Natural killer cell (primary cell): ENCODE measurements at regions not wholly inside any gene's neighbourhood (a gene's known extent, or its start where the extent isn't known, plus 50 kb on each side); places are given as distances from the start of the nearest gene placed in this dataset.

Source experiments
- ATAC-seq, 3 donors: fragments of 150-1000 bp in 2 of 3; fragments of 200-7000 bp in 1 of 3; cut with Tn5 transposase; 1 replicate in 1 of 3; 2 replicates in 2 of 3; pipeline ENCODE4 v1.10.0; 2021; ENCODE audit warnings: mild to moderate bottlenecking in 2 of 3, moderate library complexity in 2 of 3
- DNase-seq, 2 donors: peaks; one replicate each; pipeline versions ENCODE4 v3.0.0 to v3.0.0-alpha.2; 2013 to 2021; ENCODE audit warnings: mixed read lengths in 1 of 2
- H3K27ac ChIP-seq: one replicate; pipeline ENCODE4 v1.5.1; 2013; ENCODE audit warnings: mild to moderate bottlenecking, low read length
- H3K27me3 ChIP-seq: one replicate; pipeline ENCODE4 v1.6.1; 2013; ENCODE audit warnings: low read length; ENCODE audit not compliant: control insufficient read depth, insufficient read depth
- H3K36me3 ChIP-seq: one replicate; pipeline ENCODE4 v1.6.1; 2013; ENCODE audit warnings: low read length; ENCODE audit not compliant: control insufficient read depth, insufficient read depth
- H3K4me1 ChIP-seq: one replicate; pipeline ENCODE4 v1.6.1; 2013; ENCODE audit warnings: low read length; ENCODE audit not compliant: control insufficient read depth, insufficient read depth
- H3K4me3 ChIP-seq: one replicate; pipeline ENCODE4 v1.5.1; 2013; ENCODE audit warnings: low read length
- H3K9me3 ChIP-seq: one replicate; pipeline ENCODE4 v1.6.1; 2013; ENCODE audit warnings: low read length; ENCODE audit not compliant: control insufficient read depth, insufficient read depth
- H3K27ac Mint-ChIP-seq, 2 donors: one replicate each; pipeline ENCODE4 v1.8.0; 2022; ENCODE audit warnings: mild to moderate bottlenecking in 2 of 2, mixed read lengths in 2 of 2, moderate library complexity in 1 of 2
- H3K27me3 Mint-ChIP-seq, 2 donors: one replicate each; pipeline ENCODE4 v1.8.0; 2022; ENCODE audit warnings: low read depth in 2 of 2, mixed read lengths in 2 of 2
- H3K36me3 Mint-ChIP-seq: one replicate; pipeline ENCODE4 v1.8.0; 2022; ENCODE audit warnings: mixed read lengths
- H3K4me1 Mint-ChIP-seq, 2 donors: one replicate each; pipeline ENCODE4 v1.8.0; 2022; ENCODE audit warnings: mixed read lengths in 2 of 2
- H3K4me3 Mint-ChIP-seq: one replicate; pipeline ENCODE4 v1.8.0; 2022; ENCODE audit warnings: mild to moderate bottlenecking, moderate library complexity, mixed read lengths
- H3K9me3 Mint-ChIP-seq, 2 donors: one replicate each; pipeline ENCODE4 v1.8.0; 2022; ENCODE audit warnings: mixed read lengths in 2 of 2
- WGBS: methylation state at CpG from one replicate; pipeline ENCODE4 v1.1.7; 2013; ENCODE audit warnings: missing lambda C conversion rate; ENCODE audit not compliant: insufficient coverage; 5-methylcytosine and 5-hydroxymethylcytosine counted together
- intact Hi-C: fragments of 100-400 bp; cut with micrococcal nuclease; formaldehyde crosslinking; loops from one replicate; pipeline ENCODE4 v1.14.2; 2022
- TF ChIP-seq, protein P1 (sequence below): fragments of 200-600 bp; IDR thresholded peaks from one replicate; pipeline ENCODE4 v1.8.0; 2022; ENCODE audit warnings: antibody characterized with exemption

- ATAC-seq (no peak), DNase-seq (no peak)
- Mint-ChIP-seq H3K27ac (no peak overlapping the region), H3K9me3 (no peaks in the 10 kb centered on the region), H3K4me1 (no peaks in the 10 kb centered on the region), H3K27me3 (peaks cover 0 to 2% of the 10 kb centered on the region in 2 donors), H3K4me3 (no peak overlapping the region), H3K36me3 (no peaks in the 10 kb centered on the region)
- no peaks in the 10 kb centered on the region for H3K9me3 ChIP-seq
- H3K4me1 ChIP-seq: no peaks in the 10 kb centered on the region
- 86% methylated on average over 15 of the region's 15 CpGs for WGBS
- TF ChIP-seq, protein P1, sequence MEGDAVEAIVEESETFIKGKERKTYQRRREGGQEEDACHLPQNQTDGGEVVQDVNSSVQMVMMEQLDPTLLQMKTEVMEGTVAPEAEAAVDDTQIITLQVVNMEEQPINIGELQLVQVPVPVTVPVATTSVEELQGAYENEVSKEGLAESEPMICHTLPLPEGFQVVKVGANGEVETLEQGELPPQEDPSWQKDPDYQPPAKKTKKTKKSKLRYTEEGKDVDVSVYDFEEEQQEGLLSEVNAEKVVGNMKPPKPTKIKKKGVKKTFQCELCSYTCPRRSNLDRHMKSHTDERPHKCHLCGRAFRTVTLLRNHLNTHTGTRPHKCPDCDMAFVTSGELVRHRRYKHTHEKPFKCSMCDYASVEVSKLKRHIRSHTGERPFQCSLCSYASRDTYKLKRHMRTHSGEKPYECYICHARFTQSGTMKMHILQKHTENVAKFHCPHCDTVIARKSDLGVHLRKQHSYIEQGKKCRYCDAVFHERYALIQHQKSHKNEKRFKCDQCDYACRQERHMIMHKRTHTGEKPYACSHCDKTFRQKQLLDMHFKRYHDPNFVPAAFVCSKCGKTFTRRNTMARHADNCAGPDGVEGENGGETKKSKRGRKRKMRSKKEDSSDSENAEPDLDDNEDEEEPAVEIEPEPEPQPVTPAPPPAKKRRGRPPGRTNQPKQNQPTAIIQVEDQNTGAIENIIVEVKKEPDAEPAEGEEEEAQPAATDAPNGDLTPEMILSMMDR: no peak
- intact Hi-C loops: no loop called here
- no peak overlapping the region for H3K27ac ChIP-seq
- H3K36me3 ChIP-seq: no peaks in the 10 kb centered on the region
- H3K4me3 ChIP-seq: no peak overlapping the region
- no peaks in the 10 kb centered on the region for H3K27me3 ChIP-seq
Measured at GRCh38 chr19:29013988-29014387, 199.0 kb downstream of the UQCRFS1 start.

GRCh38 chr19:29013325-29013724, 199.6 kb downstream of the UQCRFS1 start:
- Histone ChIP-seq H3K36me3 (no peaks in the 10 kb centered on the region), H3K4me3 (no peak overlapping the region), H3K27me3 (no peaks in the 10 kb centered on the region), H3K4me1 (no peaks in the 10 kb centered on the region), H3K27ac (no peak overlapping the region), H3K9me3 (no peaks in the 10 kb centered on the region)
- ATAC-seq (no peak), DNase-seq (no peak)
- TF ChIP-seq, protein P1: no peak
- intact Hi-C loops: no loop called here
- no peaks in the 10 kb centered on the region for H3K4me1 Mint-ChIP-seq
- H3K9me3 Mint-ChIP-seq: no peaks in the 10 kb centered on the region
- WGBS: 65% methylated on average over 9 of the region's 10 CpGs
- H3K27me3 Mint-ChIP-seq: peaks cover 0 to 6% of the 10 kb centered on the region in 2 donors
- H3K4me3 Mint-ChIP-seq: no peak overlapping the region
- no peak overlapping the region for H3K27ac Mint-ChIP-seq
- no peaks in the 10 kb centered on the region for H3K36me3 Mint-ChIP-seq

- H3K27ac Mint-ChIP-seq: no peak overlapping the region
- peaks cover 0 to 6% of the 10 kb centered on the region in 2 donors for H3K27me3 Mint-ChIP-seq
- H3K36me3 Mint-ChIP-seq: no peaks in the 10 kb centered on the region
- no peaks in the 10 kb centered on the region for H3K36me3 ChIP-seq
- WGBS: 82% methylated on average over 9 of the region's 9 CpGs
- H3K9me3 ChIP-seq: no peaks in the 10 kb centered on the region
- H3K4me3 Mint-ChIP-seq: no peak overlapping the region
- intact Hi-C loops: no loop called here
- ATAC-seq: no peak
- no peaks in the 10 kb centered on the region for H3K9me3 Mint-ChIP-seq
- no peak overlapping the region for H3K4me3 ChIP-seq
- no peaks in the 10 kb centered on the region for H3K27me3 ChIP-seq
- no peaks in the 10 kb centered on the region for H3K4me1 Mint-ChIP-seq
- no peak for DNase-seq
- H3K27ac ChIP-seq: no peak overlapping the region
- H3K4me1 ChIP-seq: no peaks in the 10 kb centered on the region
- TF ChIP-seq, protein P1: no peak
Measured at GRCh38 chr19:29012457-29012856, 200.5 kb downstream of the UQCRFS1 start.

DNA sequence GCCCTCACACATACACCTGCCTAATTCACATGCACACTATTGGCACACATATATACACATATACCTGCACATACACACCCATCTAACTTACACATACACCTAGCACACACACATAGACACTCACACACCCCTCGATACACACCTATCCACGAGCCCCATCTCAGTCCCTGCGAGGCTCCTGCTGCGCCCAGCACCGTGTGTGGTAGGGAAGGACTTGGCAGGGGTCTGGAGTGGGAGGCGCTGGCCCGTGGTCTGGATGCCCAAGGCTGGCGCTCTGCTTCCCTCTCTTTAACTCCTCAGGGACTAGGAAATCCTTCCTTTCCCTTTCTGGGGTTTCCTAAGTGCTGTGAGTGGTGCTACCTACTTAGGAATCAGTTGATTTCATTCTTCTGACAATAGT, 202.7 kb downstream of the UQCRFS1 start:
- no peak overlapping the region for H3K27ac Mint-ChIP-seq
- no peaks in the 10 kb centered on the region for H3K36me3 ChIP-seq
- intact Hi-C loops: no loop called here
- no peaks in the 10 kb centered on the region for H3K9me3 Mint-ChIP-seq
- no peak overlapping the region for H3K4me3 ChIP-seq
- H3K9me3 ChIP-seq: no peaks in the 10 kb centered on the region
- no peaks in the 10 kb centered on the region for H3K4me1 Mint-ChIP-seq
- no peak overlapping the region for H3K27ac ChIP-seq
- H3K36me3 Mint-ChIP-seq: no peaks in the 10 kb centered on the region
- ATAC-seq (no peak), DNase-seq (no peak)
- TF ChIP-seq, protein P1: no peak
- no peaks in the 10 kb centered on the region for H3K27me3 ChIP-seq
- no peaks in the 10 kb centered on the region for H3K4me1 ChIP-seq
- WGBS: 89% methylated on average over 1 of the region's 8 CpGs
- H3K4me3 Mint-ChIP-seq: no peak overlapping the region
- peaks cover 0 to 6% of the 10 kb centered on the region in 2 donors for H3K27me3 Mint-ChIP-seq
